Ishikawa (cell line): ENCODE measurements at regions not wholly inside any gene's neighbourhood (a gene's known extent, or its start where the extent isn't known, plus 50 kb on each side); places are given as distances from the start of the nearest gene placed in this dataset.

Experiments used
- CEBPB ChIP-seq: IDR thresholded peaks from 2 replicates; pipeline ENCODE4 v1.6.1; 2012
- CREB1 ChIP-seq: IDR thresholded peaks from 2 replicates; pipeline ENCODE4 v1.6.1; 2012; ENCODE audit warnings: low read depth
- EGR1 ChIP-seq: IDR thresholded peaks from 2 replicates; pipeline ENCODE4 v1.6.1; 2012
- EP300 ChIP-seq: IDR thresholded peaks from 2 replicates; pipeline ENCODE4 v1.6.1; 2012; ENCODE audit warnings: borderline replicate concordance
- FOXM1 ChIP-seq: IDR thresholded peaks from 2 replicates; pipeline ENCODE4 v1.6.1; 2012; ENCODE audit warnings: low read depth, borderline replicate concordance
- NFIC ChIP-seq: IDR thresholded peaks from 2 replicates; pipeline ENCODE4 v1.6.1; 2012
- RAD21 ChIP-seq: IDR thresholded peaks from 2 replicates; pipeline ENCODE4 v1.6.1; 2012; ENCODE audit warnings: low read depth
- TAF1 ChIP-seq: IDR thresholded peaks from 2 replicates; pipeline ENCODE4 v1.6.1; 2012; ENCODE audit warnings: low read depth, mild to moderate bottlenecking
- TCF12 ChIP-seq: IDR thresholded peaks from 2 replicates; pipeline ENCODE4 v1.6.1; 2012; ENCODE audit warnings: low read depth
- TEAD4 ChIP-seq: IDR thresholded peaks from 2 replicates; pipeline ENCODE4 v1.6.1; 2012
- YY1 ChIP-seq: IDR thresholded peaks from 2 replicates; pipeline ENCODE4 v1.6.1; 2012; ENCODE audit warnings: low read depth
- ZBTB7A ChIP-seq: IDR thresholded peaks from 2 replicates; pipeline ENCODE4 v1.6.1; 2012; ENCODE audit warnings: low read depth
- TF ChIP-seq, protein P1 (sequence below): IDR thresholded peaks from 2 replicates; pipeline ENCODE4 v1.6.1; 2012
- TF ChIP-seq, protein P2 (sequence below): IDR thresholded peaks from 2 replicates; pipeline ENCODE4 v1.6.1; 2012
- TF ChIP-seq, protein P3 (sequence below): IDR thresholded peaks from 2 replicates; pipeline ENCODE4 v1.6.1; 2012; ENCODE audit warnings: low read depth, mild to moderate bottlenecking

DNA sequence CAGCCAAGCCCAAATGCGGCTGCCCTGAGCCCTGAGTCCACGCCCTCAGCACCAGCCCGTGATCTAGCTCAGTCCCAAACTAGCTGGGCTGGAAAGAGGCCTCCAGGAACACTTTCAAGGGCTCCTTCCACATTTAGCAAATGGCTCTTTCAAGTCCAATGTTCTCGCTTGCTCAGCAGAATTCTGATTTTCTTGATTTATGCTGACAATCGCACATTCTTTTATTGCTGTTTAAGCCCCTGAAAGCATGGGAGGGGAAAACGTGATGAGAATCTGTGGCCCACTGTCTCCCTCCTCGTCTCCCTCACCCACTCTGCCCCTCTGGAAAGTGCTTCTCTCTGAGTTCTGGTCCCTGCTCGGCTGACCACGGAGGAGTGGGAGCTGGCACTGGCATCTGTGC lies 293.8 kb downstream of the FOXL1 start:
- no peak for TF ChIP-seq NFIC

DNA sequence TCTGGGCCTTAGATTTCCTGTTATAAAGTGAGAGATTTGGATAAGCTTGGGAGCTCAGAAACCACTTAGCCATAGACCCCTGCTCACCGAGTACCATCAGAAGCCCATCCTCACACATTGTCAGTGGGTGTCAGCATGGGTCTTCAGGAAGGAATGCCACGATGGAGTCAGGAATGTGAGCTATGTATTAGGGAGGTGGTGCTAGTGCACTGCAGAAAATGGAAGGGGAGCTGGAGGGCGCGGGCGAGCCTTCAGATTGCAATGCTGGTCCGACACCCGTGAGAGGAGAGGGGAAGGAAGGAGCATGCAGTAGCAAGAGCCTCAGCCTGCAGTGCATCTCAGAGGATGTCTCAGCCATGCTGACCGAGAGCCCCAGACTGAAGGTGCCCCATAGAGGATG lies 294.5 kb downstream of the FOXL1 start:
- TF ChIP-seq EGR1 = no peak
- TF ChIP-seq YY1 = no peak
- TF ChIP-seq ZBTB7A = no peak
- TF ChIP-seq CREB1 = no peak
- TF ChIP-seq FOXM1 = no peak
- TF ChIP-seq, protein P1, sequence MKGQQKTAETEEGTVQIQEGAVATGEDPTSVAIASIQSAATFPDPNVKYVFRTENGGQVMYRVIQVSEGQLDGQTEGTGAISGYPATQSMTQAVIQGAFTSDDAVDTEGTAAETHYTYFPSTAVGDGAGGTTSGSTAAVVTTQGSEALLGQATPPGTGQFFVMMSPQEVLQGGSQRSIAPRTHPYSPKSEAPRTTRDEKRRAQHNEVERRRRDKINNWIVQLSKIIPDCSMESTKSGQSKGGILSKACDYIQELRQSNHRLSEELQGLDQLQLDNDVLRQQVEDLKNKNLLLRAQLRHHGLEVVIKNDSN = no peak
- no peak for TF ChIP-seq TCF12
- TF ChIP-seq TEAD4 = no peak

DNA sequence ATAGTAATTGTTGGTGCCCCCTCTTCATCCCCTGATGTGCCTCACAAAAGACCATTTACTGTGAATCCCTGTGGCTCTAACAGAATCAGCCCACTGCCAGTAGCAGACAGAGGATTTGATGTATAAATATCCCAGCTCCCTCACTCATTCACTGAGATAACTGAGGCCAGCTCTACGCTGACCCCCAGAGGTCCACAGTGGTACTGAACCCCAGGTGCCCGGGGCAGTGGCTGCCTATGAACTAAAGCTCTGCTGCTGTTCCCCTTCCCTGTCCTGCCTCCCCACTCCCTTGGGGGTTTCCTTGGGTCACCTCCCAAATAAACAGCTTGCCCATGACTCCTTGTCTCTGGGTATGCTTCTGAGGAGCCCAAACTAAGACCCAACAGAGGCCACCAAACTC lies 295.8 kb downstream of the FOXL1 start:
- no peak for TF ChIP-seq FOXM1
- no peak for TF ChIP-seq CREB1
- TF ChIP-seq RAD21 = 0 out of 2 replicates have a peak, but pooled peaks have one; percentile 21
- TF ChIP-seq, protein P2, sequence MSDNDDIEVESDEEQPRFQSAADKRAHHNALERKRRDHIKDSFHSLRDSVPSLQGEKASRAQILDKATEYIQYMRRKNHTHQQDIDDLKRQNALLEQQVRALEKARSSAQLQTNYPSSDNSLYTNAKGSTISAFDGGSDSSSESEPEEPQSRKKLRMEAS = no peak
- TF ChIP-seq TCF12 = no peak
- TF ChIP-seq, protein P3, sequence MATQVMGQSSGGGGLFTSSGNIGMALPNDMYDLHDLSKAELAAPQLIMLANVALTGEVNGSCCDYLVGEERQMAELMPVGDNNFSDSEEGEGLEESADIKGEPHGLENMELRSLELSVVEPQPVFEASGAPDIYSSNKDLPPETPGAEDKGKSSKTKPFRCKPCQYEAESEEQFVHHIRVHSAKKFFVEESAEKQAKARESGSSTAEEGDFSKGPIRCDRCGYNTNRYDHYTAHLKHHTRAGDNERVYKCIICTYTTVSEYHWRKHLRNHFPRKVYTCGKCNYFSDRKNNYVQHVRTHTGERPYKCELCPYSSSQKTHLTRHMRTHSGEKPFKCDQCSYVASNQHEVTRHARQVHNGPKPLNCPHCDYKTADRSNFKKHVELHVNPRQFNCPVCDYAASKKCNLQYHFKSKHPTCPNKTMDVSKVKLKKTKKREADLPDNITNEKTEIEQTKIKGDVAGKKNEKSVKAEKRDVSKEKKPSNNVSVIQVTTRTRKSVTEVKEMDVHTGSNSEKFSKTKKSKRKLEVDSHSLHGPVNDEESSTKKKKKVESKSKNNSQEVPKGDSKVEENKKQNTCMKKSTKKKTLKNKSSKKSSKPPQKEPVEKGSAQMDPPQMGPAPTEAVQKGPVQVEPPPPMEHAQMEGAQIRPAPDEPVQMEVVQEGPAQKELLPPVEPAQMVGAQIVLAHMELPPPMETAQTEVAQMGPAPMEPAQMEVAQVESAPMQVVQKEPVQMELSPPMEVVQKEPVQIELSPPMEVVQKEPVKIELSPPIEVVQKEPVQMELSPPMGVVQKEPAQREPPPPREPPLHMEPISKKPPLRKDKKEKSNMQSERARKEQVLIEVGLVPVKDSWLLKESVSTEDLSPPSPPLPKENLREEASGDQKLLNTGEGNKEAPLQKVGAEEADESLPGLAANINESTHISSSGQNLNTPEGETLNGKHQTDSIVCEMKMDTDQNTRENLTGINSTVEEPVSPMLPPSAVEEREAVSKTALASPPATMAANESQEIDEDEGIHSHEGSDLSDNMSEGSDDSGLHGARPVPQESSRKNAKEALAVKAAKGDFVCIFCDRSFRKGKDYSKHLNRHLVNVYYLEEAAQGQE = no peak
- TF ChIP-seq, protein P1 = no peak

DNA sequence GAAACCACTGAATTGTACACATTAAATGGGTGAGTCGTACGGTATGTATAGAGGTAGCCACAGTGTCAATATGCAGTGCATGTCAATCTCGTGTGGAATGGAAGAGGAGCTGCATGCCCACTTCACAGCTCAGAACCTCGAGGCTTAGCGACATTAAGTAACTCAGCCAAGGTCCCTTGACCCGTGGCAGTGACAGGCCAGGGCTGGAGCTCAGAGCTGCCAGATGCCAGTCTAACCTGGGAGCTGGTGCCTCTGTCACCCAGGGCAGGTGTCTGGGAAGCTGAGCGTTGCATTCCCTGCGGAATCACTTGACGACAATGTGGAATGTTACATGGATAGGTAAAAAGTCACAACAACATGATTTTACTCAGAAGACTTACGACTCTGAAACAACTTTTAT lies 298.1 kb downstream of the FOXL1 start:
- TF ChIP-seq, protein P3 = no peak
- no peak for TF ChIP-seq FOXM1
- TF ChIP-seq TEAD4 = no peak
- TF ChIP-seq TAF1 = no peak
- TF ChIP-seq, protein P1 = no peak
- TF ChIP-seq YY1 = no peak
- TF ChIP-seq EP300 = no peak
- no peak for TF ChIP-seq EGR1
- no peak for TF ChIP-seq TCF12
- TF ChIP-seq CREB1 = no peak
- no peak for TF ChIP-seq NFIC

DNA sequence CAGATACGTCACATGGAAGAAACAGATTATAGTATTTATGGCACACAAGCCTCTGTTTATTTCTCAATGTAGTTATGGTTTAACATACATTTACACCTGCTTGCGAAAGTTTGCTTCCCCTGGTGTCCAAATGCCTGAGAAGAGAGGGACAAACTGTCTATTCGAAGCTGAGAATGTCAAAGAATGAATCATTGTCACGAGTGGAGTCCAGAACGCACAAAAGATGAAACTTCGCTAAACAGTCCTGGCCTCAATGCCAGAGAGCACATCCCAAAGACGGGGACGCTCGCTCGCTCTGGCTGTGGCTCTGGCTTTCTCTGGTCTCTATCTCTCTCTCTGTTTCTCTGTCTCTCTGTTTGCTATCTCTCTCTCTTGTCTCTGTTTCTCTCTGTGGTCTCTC lies 298.8 kb downstream of the FOXL1 start:
- TF ChIP-seq EGR1 (no peak), CEBPB (no peak), CREB1 (no peak), NFIC (no peak), TAF1 (no peak), YY1 (no peak), EP300 (no peak)
- TF ChIP-seq, protein P1 = no peak
- TF ChIP-seq, protein P3 = no peak
- TF ChIP-seq, protein P2 = no peak
